GM19463 (cell line): ENCODE measurements at regions not wholly inside any gene's neighbourhood (a gene's known extent, or its start where the extent isn't known, plus 50 kb on each side); places are given as distances from the start of the nearest gene placed in this dataset.
"Not testable (repeated sequence)": the region's sequence is repeated elsewhere in the genome, so short reads cannot be mapped to it uniquely, and the experiment has no call there.

Experiments
- ATAC-seq: cut with Tn5 transposase; IDR thresholded peaks from one replicate; pipeline ENCODE4 v1.9.1; 2021; ENCODE audit warnings: mild to moderate bottlenecking, moderate library complexity; ENCODE audit not compliant: unreplicated experiment

GRCh38 chrX:42020225-42020624 lies 96.9 kb upstream of the CASK start:
- no peak for ATAC-seq

GRCh38 chrX:42017971-42018370 lies 94.6 kb upstream of the CASK start:
- ATAC-seq = no peak

GRCh38 chrX:42000836-42001235 lies 77.5 kb upstream of the CASK start:
- ATAC-seq = no peak

DNA sequence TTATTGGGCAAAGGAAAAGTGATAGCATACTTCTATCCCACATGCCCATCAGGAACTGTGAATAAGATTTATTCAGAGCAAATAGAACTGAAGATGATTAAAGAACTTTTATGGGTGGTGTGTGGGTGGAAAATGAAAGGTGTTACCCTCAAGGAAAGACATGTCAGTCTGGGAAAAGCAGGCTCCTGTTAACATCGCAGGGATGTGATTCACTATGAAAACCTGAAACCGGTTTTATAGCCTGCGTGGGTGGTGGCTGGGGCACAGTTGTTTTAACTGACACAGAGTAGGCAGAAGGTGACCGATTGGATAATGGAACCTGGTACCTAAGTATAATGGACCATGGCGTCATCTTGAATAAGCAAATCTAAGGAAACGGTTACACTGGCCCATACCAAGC lies 61.3 kb upstream of the CASK start:
- ATAC-seq = no peak

- no peak for ATAC-seq
These were observed 59.6 kb upstream of the CASK start for GRCh38 chrX:41982953-41983352.

GRCh38 chrX:41981481-41982013 lies 58.2 kb upstream of the CASK start:
- no peak for ATAC-seq

DNA sequence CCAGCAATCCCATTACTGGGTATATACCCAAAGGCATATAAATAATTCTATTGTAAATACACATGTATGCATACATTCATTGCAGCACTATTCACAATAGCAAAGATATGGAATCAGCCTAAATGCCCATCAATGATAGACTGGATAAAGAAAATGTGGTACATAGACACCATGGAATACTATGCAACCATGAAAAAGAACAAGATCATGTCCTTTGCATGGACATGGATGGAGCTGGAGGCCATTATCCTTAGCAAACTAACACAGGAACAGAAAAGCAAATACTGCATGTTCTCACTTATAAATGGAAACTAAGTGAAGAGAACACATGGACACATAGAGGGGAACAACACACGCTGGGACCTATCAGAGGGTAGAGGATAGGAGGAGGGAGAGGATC lies 51.3 kb upstream of the CASK start:
- ATAC-seq = not testable (repeated sequence)

- ATAC-seq = no peak
These were observed 49.9 kb upstream of the CASK start for GRCh38 chrX:41973208-41973607.
